HG02798 (cell line): ENCODE measurements at regions not wholly inside any gene's neighbourhood (a gene's known extent, or its start where the extent isn't known, plus 50 kb on each side); places are given as distances from the start of the nearest gene placed in this dataset.
A peak's percentile ranks its signal among the peaks of the same experiment; 100 is the strongest.
"Not testable (repeated sequence)": the region's sequence is repeated elsewhere in the genome, so short reads cannot be mapped to it uniquely, and the experiment has no call there.

Experiments
- ATAC-seq: cut with Tn5 transposase; IDR thresholded peaks from one replicate; pipeline ENCODE4 v1.9.1; 2021; ENCODE audit warnings: mild to moderate bottlenecking; ENCODE audit not compliant: unreplicated experiment, poor library complexity

- no peak for ATAC-seq
Measured at GRCh38 chr13:74561155-74561554, 427.0 kb upstream of the KLF12 start.

DNA sequence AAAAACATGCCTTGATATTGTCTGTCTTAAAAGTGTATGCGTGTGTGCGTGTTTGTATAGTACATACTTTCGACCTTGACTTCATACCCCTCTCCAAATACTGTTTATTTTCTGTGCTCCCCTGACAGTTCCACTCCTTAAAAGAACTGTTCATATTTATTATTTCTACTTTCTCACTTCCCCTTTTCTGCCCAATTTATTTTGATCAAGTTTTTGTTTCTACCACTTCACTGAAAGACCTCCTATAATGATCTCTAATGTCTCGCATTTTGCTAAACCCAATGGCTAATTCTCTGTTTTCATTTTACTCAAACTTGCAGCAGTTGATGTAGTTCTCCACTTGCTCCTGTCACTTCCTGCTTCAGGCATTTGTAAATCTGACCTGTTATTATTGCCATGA, 426.1 kb upstream of the KLF12 start:
- ATAC-seq = peak; percentile 61

DNA sequence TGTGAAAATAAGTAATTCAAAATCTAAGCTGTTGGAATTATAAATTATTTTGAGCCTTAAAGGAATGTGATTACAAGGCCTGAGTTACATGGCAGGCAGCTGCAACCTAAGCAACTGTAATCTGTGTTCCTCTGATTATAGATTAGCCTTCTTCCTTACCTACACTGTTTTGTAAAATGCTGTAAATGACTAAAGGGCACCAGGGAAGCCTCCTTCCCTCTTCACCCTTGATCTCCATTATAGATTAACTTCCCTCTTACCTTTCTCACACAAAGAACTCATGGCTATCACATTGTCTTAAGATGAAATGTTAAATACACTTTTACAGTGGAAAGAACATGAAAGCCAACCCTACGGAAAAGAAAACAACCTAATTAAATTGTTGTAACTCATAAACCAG, 423.7 kb upstream of the KLF12 start:
- no peak for ATAC-seq

GRCh38 chr13:74555651-74556420, 421.6 kb upstream of the KLF12 start:
- ATAC-seq = no peak

- no peak for ATAC-seq
Measured at GRCh38 chr13:74555276-74555625, 421.0 kb upstream of the KLF12 start.

DNA sequence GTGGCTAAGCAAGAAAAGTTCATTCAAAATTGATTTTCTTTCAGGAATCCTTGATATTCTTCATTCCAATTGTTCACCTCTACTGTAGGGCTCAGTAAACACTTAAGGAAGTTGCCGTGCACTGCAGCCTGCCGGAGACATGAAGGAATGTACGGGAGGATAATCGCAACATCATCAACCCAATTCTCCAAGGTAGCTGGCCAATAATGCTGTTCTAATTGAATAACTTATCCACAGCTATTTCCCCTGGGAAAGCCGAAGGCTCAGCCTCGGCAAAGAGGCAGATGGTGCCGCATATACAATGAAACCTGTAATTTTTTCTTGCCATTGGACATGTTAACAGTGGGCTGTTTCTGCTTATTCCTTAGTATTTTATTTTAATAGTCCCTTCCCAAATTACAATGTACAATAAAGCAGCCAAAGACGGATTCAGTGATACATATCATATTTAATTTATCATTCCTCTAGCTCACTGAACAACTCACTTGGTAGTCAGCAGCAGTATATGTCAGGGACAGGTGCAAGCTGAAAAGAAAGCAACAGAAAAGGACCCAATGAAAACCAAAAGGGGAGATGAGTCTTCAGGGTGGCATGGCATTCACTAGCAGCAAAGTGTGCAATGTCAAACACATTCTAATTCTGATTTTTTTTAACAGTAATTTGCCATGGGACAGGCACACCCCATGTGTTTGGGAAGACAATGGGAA, 420.5 kb upstream of the KLF12 start:
- no peak for ATAC-seq

- ATAC-seq = no peak
Measured at GRCh38 chr13:74550039-74550438, 415.8 kb upstream of the KLF12 start.

GRCh38 chr13:74536649-74537048, 402.4 kb upstream of the KLF12 start:
- ATAC-seq = not testable (repeated sequence)

GRCh38 chr13:74533226-74533625, 399.0 kb upstream of the KLF12 start:
- ATAC-seq = no peak

GRCh38 chr13:74530011-74530410, 395.8 kb upstream of the KLF12 start:
- ATAC-seq = no peak

DNA sequence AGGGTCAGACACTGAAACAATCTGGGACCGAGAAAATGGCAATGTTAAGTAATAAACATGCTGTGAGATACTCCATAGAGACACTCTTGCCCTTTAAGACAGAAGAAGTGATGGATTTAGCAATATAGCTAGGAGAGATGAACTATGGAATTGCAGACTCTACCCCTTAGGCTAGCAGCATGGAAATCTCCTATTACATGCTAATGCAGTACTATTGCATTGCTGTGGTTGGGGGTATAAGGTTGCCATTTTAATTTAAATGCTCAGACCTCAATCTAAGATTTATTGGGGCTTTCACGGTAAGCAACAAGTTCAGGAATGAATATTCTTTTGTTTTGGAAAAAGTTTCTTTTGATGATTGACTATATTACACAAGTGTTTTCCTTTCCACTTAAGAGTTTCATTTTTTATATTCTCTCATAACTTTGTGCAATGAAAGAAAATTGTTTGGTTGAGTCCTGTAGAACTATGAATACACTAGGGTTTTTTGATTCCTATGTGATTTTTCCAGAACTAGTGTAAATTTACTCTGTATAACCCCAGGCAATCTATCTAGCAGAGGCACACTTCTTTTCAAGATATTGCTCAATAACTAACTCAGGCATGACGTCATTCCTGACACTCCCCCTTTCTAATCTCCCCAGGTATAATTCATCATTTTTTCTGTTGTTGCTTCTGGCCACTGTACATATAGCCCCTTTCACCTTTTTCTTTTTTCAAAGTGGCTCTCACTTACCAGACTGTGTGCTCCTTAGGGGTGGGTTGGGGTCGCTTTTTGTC, 394.7 kb upstream of the KLF12 start:
- ATAC-seq = no peak

- no peak for ATAC-seq
Measured at GRCh38 chr13:74523057-74523456, 388.9 kb upstream of the KLF12 start.

DNA sequence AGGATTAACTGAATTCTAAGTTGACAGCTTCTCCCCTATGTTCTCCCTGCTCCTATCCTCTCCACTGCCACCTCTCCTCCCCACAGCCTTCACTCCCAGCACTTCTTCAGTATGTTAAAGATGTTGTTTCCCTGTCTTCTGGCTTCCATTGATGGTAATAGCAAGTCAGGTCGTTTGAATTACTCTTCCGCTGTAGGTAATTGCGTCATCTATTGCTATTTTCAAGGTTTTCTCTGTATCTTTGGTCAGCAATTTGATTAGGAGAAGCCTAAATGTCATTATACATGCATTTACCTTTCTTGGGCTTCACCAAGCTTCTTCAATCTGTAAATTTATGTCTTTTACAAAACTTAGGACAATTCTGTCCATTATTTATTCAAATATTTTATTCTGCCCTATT, 377.3 kb upstream of the KLF12 start:
- ATAC-seq = no peak

DNA sequence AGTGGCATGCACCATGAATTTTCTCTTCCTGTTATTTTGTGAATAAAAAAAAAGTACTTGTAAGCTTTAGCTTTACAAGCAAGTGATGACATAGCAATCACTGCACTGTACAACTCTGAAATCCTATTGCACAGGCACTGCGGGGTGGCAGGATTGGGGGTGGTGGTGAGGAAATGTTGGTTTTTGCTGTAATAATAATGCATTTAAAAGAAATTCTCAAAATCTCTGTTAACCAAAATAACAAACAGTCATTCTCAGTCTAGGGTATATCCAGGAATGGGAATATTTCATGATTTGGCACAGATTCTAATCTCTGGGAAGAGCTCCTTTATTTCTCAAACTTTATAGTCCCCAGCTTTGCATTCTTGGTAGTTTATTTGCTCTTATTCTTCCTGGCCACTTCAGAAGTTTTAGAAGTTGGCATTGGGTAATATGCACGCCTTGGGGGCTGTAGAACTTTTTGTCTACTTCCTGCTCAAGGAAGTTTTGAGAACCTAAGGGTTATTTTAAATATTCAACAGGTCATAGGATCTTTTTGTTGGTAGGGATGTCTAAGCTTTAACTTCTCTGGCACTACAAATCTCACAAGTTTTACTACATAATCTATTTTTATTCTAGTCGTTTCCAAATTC, 353.0 kb upstream of the KLF12 start:
- ATAC-seq = no peak

DNA sequence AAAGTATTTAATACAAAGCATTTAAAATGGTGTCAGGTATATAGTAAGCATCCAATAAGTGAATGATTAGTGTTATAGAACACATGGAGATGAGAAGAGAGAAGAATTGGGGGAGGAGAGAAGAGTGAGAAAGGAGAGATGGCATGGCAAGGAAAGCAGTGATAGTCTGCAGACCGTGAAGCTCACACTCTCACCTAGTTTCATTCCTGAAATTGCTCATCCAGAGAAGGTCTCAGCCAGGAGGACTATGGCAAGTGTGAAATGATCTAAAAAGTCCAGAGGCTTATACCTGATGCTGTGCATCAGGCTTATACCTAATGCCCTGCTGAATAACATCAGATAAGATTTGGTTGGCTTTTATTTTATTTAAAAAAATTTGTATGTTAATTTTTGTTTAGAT, 351.6 kb upstream of the KLF12 start:
- ATAC-seq = peak; percentile 54

DNA sequence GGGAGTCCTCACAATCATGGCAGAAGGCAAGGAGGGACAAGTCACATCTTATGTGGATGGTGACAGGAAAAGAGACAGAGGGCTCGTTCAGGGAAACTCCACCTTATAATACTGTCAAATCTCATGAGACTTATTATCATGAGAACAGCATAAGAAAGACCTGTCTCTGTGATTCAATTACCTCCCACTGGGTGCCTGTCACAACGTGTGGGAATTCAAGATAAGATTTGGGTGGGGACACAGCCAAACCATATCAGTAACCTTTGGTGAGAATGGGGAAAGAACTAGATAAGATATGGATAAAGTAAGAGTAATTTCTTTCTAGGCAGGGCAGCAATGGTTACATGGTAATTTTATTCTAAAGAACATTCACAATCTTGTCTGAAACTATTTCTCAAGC, 344.9 kb upstream of the KLF12 start:
- ATAC-seq = no peak

DNA sequence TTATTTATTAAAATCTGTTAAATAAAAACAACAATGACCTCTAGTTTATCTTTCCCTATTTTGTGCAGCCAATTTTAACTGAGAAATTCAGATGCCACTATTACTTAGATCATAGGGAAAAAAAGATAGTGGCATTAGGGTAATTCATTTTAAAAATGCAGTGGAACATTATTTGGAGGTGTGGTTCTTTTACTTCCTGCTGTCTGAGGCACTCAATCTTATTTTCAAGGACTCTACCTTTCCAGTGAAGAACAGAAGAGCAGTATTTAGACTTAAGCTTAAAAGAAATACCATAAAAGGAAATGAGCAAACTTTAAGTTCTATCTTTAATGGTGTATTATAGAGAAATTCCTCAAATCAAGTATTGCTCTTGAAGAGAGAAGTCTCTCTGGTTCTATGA, 342.6 kb upstream of the KLF12 start:
- ATAC-seq = no peak

DNA sequence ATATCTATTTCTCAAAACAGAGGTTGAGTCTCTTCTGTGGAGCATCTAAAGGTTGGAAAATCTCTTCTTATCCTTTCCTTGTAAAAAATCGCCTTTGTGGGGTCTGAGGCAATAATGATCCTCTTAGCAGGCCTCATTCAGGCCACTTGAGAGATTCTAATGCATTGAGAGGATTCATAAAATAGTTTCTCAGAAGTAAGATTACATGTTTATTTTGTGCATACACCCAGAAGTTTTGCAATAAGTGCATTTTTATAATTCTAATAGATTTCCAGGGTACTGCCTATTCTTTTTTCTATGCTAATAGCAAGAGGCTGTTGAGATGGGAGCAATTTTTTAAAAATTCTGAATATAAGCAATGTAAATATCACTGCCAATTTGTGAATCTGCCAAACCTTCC, 342.2 kb upstream of the KLF12 start:
- no peak for ATAC-seq

DNA sequence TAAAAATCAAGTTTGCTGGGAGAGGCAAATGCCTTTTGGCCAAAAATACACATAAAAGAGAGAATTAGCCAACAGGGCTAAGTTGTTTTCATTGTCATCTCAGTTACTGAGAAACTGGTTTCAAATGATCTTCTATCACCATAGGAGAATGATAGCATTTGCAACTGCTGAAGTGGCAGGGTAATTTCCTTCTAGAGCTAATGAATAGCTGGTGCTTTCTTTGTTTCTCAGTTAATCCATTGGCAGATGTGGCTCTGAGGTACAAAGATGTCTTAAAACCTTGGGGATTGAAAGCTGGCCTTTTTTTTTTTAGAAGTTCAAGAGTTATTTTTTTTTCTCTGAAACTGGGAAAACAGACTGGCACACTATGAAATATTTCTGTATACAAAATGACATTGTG, 332.7 kb upstream of the KLF12 start:
- ATAC-seq = no peak

GRCh38 chr13:74466020-74466419, 331.8 kb upstream of the KLF12 start:
- no peak for ATAC-seq

DNA sequence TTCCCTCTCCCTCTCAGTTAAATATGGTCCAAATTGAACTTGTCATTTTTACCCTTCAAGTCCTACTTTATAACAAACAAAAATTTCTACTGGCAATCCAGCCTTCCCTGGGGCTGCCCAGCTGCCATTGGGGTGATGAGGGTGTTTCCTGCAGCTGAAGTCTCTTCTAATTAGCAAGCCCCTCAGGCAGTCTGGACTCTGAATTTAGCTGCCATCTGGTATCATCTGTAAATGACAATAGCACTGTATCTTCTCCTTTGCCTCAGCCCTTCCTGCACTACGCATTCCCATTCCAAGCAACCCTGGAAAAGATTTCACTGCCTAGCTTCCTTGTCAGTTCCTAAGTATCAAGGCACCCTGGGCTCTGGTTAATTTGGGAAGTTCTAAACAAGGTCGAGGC, 331.1 kb upstream of the KLF12 start:
- ATAC-seq = no peak
